ENCODE measurements at regions not wholly inside any gene's neighbourhood (a gene's known extent, or its start where the extent isn't known, plus 50 kb on each side); places are given as distances from the start of the nearest gene placed in this dataset.

DNA sequence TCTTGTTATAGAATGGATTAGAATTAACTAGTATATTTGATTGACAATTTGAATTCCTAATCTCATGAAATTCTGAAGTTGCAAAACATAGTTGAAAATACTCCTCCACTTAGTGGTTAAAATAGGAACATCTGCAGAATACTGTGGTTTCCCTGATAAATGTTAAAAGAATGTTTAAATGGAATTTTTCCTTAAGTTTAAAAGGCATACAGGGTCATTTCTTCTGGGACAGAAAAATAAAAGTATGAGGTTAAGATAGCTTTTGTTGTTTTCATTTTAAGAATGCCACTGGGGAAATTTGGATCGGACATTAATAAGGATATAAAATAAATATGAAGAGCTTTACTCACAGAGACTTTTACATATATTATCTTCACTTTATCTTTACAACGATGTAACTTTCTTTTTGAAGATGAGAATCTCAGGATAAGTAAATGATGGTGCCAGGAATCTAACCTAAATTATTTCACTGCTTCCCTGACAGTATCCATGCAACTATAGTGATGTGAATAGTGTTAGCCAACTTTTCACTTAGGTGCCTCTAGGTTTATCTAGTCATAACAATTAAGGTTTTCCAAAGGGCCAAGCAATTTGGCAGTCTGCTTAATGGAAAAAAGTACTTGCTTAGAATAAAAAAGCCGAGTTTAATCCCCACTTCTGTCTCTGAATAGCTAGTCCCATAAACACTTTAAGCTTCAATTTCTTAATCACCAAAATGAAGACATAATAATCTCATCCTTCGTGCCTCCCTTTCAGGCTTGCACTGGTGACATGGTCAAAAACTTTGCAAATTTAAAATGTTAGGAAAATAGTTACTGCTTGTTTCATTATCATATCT is 151.8 kb upstream of the STK17B start:
- TF ChIP-seq NFIC (IDR thresholded peaks at IDR 0.05): no peak
- no peak for TF ChIP-seq MAX (IDR thresholded peaks at IDR 0.05)
- TF ChIP-seq YY1 (IDR thresholded peaks at IDR 0.05; ENCODE audit: low read depth): no peak
- no peak for TF ChIP-seq TAF1 (IDR thresholded peaks at IDR 0.05; ENCODE audit: low read depth)
- no peak for TF ChIP-seq EGR1 (IDR thresholded peaks at IDR 0.05)
- TF ChIP-seq TCF12 (IDR thresholded peaks at IDR 0.05; ENCODE audit: low read depth): no peak
- no peak for TF ChIP-seq ZBTB7A (IDR thresholded peaks at IDR 0.05; ENCODE audit: low read depth)
- TF ChIP-seq CEBPB (IDR thresholded peaks at IDR 0.05): no peak
- TF ChIP-seq TEAD4 (IDR thresholded peaks at IDR 0.05): no peak
- no peak for TF ChIP-seq EP300 (IDR thresholded peaks at IDR 0.05; ENCODE audit: borderline replicate concordance)
- TF ChIP-seq, protein P1, sequence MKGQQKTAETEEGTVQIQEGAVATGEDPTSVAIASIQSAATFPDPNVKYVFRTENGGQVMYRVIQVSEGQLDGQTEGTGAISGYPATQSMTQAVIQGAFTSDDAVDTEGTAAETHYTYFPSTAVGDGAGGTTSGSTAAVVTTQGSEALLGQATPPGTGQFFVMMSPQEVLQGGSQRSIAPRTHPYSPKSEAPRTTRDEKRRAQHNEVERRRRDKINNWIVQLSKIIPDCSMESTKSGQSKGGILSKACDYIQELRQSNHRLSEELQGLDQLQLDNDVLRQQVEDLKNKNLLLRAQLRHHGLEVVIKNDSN (IDR thresholded peaks at IDR 0.05): no peak
- TF ChIP-seq REST (IDR thresholded peaks at IDR 0.05; ENCODE audit: low read depth): no peak
- no peak for TF ChIP-seq RAD21 (IDR thresholded peaks at IDR 0.05; ENCODE audit: low read depth)
- no peak for TF ChIP-seq FOXM1 (IDR thresholded peaks at IDR 0.05; ENCODE audit: borderline replicate concordance, low read depth)
- no peak for TF ChIP-seq CREB1 (IDR thresholded peaks at IDR 0.05; ENCODE audit: low read depth)

- no peak for TF ChIP-seq TCF12 (IDR thresholded peaks at IDR 0.05; ENCODE audit: low read depth)
- TF ChIP-seq REST (IDR thresholded peaks at IDR 0.05; ENCODE audit: low read depth): no peak
- TF ChIP-seq MAX (IDR thresholded peaks at IDR 0.05): no peak
- no peak for TF ChIP-seq ZBTB7A (IDR thresholded peaks at IDR 0.05; ENCODE audit: low read depth)
- TF ChIP-seq CEBPB (IDR thresholded peaks at IDR 0.05): no peak
- TF ChIP-seq EGR1 (IDR thresholded peaks at IDR 0.05): no peak
- TF ChIP-seq YY1 (IDR thresholded peaks at IDR 0.05; ENCODE audit: low read depth): no peak
- no peak for TF ChIP-seq NFIC (IDR thresholded peaks at IDR 0.05)
- TF ChIP-seq, protein P1 (IDR thresholded peaks at IDR 0.05): no peak
Observed at GRCh38 chr2:196324211-196324610, 152.8 kb upstream of the STK17B start.

DNA sequence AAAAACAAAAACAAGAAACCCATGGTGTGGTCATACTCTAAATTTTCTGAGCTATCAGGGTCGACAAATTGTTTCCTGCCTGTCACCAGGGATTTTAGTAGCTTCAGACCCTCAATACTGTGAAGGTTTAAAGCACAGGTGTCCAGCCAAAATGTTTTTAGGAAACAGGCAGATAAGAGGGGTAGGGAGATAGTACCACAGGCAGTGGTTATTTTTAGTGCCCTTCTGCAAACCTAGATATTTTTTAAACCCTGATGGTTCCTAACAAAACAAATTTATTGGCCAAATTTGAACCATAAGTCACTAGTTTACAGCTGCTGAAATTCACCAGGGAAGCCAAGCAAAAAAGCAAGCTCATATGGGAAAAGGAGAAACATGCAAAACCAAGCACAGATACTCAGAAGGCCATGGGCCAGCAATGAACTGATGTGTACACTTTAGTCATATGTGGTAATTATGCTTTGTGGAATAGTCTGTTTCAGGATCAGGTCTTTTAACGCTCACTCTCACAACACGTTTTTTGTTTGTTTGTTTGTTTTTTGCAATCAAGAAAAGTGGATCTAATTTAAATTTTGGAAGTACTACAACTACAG is 156.8 kb upstream of the STK17B start:
- TF ChIP-seq RAD21 (IDR thresholded peaks at IDR 0.05; ENCODE audit: low read depth) (no peak), TCF12 (IDR thresholded peaks at IDR 0.05; ENCODE audit: low read depth) (no peak), NFIC (IDR thresholded peaks at IDR 0.05) (no peak), EP300 (IDR thresholded peaks at IDR 0.05; ENCODE audit: borderline replicate concordance) (no peak), REST (IDR thresholded peaks at IDR 0.05; ENCODE audit: low read depth) (no peak), YY1 (IDR thresholded peaks at IDR 0.05; ENCODE audit: low read depth) (no peak), ZBTB7A (IDR thresholded peaks at IDR 0.05; ENCODE audit: low read depth) (no peak), TAF1 (IDR thresholded peaks at IDR 0.05; ENCODE audit: low read depth) (no peak), FOXM1 (IDR thresholded peaks at IDR 0.05; ENCODE audit: borderline replicate concordance, low read depth) (no peak)
- TF ChIP-seq, protein P1 (IDR thresholded peaks at IDR 0.05): no peak
